GM19035 (cell line): ENCODE measurements at regions not wholly inside any gene's neighbourhood (a gene's known extent, or its start where the extent isn't known, plus 50 kb on each side); places are given as distances from the start of the nearest gene placed in this dataset.

Source experiments
- ATAC-seq: cut with Tn5 transposase; IDR thresholded peaks from one replicate; pipeline ENCODE4 v1.9.1; 2021; ENCODE audit not compliant: unreplicated experiment

DNA sequence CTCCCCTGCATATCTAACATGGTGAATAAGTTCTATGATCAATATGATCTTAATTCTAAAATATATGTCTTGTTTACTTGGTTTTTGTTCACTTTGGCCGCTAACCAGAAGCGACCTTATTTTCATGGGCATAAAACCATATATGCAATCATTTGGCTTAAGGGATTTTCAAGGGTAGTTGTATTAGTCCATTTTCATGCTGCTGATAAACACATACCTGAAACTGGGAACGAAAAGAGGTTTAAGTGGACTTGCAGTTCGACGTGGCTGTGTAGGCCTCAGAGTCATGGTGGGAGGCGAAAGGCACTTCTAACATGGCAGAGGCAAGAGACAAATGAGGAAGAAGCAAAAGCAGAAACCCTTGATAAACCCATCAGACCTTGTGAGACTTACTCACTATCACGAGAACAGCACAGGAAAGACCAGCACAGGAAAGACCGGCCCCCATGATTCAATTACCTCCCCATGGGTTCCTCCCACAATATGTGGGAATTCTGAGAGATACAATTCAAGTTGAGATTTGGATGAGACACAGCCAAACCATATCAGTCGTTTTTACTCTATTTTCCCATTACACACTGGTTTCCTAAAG lies 114.3 kb upstream of the CPEB2 start:
- no peak for ATAC-seq

DNA sequence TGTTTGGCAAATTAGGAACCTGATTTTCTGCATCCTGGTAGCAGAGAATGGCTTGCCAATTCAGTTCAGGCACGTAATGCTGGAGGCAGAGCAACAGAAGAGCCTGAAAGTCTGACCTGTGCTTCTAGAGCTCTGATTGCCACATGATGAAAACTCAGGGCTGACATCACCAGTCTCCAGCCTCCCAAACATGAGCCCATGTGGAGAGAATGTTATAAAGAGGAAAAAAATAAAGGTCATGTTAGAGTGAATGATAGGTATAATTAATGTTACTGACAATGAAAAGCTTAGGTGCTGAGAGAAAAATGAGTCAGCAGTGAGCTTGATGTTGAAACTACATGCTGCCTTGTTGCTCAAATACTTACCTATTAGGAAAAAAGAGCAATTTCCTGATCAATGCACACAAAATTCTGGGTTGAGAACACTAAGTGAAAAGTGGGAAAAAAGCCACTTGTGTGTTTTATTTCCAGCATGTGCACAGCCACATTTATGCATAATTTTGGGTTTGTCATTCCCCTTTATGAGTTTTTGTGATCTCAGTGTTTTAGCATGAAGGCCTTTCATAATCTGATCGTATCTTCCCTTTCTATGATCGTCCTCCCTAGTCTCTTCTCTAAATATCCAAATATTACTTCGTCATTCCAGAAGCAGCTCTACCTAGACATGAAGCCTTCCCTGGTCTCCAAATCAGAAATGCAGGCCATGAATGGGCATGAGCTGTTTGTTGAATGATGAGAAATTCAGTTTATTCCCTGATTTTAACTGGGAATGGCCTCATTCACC lies 113.3 kb upstream of the CPEB2 start:
- ATAC-seq = no peak

DNA sequence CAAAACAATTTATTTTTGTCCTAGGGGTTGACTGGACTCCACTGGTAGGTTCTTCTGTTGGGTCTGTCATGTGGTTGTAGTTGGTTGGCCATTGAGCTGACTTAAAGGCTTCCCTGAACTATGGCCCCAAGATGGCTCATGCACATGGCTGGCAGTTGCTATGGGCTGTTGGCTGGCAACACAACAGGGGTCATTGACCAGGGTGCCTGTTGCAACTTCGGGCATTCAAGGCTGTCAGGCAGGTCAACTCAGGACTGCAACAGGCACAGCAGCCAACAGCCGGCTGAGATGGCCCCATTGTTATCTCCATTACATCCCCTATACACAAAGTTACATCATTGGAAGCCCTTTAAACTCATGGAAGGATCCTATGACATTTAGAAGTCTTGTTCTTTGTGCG lies 109.7 kb upstream of the CPEB2 start:
- no peak for ATAC-seq

DNA sequence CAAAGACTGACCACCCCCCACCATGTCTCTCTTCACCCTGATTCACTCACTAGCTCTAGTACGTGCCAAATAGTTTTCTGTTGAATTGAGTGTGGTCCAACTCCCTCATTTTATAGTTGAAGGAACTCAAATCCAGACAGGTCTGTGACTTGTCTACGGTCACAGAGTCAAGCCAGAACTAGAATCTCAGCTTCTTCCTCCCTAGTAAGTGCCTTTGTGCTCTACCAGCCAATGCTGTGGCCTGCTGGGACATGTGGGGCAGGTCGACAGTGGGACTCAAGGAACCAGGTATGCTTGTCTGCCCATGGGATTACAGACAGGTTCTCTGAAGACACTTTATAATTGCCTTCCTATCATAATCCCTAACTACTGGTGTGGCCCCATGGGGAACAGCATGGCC lies 108.6 kb upstream of the CPEB2 start:
- no peak for ATAC-seq

DNA sequence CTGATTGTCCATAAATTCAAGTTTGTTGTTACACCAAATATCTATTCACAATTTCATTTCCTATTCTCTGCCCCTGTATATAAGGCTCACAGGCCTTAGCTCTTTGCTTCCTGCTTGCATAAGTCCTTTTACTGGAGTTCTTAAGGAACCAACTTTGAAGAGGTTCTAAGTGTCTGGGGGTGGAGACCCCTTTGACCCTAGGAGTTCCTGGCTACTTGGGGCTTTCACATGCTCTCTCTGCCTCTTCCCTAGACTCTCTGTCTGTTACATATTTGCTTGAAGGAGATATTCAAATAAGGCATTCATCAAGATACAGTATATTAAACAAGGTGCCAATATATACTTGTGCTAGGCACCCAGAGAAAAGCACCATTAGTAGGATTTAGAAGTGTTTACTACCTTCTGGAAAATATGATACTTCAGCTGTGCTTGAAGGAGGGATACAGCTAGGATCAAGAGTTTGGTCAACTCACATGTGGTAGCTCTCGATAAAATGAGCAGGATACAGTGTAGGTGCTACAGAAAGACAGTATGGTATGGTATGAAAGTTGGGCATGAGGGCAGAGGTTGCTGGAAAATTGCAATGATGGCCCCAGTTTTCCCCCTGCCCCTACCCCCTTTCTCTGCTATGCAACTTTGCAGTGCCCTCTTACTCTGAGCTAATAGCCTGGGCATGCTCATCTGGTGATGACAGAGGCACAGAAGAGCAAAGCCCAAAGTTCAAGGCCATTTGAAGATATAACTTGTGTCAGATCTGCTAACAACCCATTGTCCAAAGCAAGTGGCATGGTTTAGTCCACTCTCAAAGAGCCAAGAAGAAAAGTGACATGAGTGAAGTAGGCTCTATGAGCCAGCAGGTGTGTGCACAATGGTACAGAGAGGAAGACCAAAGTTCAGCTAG lies 107.6 kb upstream of the CPEB2 start:
- ATAC-seq = no peak

DNA sequence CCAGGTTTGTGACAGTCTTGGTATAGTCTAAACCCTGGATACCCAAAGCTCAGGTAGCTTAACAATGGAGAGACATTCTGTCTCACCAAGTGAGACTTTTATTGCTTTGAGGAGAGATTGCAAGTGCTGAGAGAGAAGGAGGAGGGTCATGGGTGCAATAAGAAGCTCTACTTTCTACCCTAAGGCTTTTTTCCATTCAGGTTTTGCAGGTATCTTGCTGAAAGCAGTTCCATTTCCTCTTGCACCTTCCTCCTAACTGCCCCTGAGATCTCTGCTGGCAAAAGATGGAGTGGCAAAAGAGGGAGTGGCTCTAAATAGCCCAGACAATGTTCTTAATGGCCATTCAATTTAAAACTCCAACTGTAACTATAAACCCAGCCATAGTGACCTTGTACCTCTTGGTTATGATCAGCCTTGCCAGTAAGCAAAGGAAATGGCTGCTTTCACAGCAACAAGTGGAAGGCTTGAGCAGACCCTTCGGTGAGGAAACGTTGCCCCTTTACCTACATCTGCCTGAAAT lies 105.6 kb upstream of the CPEB2 start:
- no peak for ATAC-seq

DNA sequence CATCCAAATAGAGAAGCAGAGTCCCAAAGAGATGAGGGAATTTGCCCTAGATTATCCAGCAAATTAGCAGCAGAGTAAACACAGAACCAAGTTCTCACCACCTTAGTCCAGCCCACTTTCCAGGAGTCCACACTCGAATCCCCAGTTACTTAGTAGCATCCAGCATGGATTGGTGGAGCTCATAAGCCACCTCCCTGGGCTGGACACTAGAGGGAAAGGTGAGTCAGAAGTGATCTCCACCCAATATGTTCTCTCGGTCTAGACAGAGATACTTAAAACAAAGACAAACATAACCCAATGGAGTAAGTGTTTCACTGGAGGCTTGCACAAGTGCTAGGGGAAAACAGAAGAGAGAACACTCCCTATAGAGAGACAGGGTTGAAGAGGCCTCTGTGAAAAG lies 105.1 kb upstream of the CPEB2 start:
- no peak for ATAC-seq

DNA sequence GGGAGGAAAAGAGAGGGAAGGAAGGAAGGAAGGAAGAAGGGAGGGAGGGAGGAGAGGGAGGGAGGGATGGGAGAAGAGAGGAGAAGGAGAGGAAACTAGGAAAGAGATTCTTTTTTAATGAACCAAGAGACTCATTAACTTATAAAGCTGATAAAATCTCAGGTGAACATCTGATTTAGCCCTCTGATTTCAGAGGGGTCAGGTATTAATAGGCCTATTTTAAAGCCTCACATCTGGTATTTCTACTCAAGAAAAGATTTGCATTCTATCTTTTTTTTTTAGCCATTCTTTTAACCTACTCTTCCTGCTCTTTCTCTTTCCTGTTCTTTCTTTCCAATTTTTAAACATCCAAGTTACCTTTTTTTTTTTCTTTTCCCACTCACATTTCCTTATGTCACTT lies 103.3 kb upstream of the CPEB2 start:
- ATAC-seq = no peak

DNA sequence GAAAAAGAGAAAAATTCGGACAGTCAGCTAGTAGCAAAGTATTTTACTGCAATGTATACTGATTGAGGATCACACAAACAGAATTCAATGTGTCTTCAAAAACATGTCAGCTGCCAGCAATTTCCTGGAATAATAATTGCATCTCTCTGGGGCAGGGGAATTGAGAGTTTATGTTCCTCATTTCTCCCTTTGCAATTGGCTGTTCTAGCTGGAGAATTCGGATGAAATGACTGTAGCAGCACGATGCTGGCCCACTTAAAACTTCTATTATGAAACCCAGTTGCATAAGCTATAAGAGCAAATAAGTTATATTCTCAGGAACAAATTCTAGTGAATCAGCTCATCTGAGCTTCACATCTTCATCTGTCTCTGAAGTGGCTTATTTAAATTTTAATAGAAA lies 99.9 kb upstream of the CPEB2 start:
- ATAC-seq = no peak

DNA sequence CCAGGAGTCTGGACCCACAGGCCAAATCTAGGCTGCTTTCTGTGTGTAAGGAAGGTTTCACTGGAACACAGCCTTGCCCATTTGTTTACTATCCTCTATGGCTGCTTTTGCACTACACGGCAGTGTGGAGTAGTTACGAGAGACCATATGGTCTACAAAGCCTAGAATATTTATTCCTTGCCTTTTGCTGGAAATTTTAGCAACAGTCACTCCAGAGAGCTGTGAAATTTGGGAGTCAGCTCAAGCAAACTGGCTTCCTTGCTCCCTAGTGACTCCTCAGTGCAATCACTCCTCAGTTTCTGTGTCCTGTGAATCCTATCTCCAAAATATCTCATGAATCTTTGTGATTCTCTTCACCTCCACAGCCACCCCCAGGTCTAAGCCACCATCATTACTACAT lies 99.0 kb upstream of the CPEB2 start:
- no peak for ATAC-seq

DNA sequence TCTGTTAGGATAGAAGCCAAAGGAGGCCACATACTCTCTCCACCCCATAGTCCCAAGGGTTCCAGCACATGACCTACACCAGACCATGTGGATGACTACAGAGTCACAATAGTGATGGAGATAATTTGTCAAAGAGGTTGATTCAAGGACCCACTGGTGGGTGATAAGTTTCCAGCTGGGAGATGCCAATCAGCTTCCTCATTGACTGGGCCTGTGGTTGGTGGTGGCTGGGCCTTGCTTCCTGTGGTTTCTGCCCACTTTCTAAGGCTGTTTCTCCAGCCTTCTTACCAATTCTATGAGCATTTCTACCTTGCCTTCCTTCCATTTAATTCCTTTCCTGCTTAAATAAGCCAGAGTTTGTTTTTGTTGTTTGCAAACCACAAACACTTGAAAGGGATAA lies 95.5 kb upstream of the CPEB2 start:
- ATAC-seq = no peak

DNA sequence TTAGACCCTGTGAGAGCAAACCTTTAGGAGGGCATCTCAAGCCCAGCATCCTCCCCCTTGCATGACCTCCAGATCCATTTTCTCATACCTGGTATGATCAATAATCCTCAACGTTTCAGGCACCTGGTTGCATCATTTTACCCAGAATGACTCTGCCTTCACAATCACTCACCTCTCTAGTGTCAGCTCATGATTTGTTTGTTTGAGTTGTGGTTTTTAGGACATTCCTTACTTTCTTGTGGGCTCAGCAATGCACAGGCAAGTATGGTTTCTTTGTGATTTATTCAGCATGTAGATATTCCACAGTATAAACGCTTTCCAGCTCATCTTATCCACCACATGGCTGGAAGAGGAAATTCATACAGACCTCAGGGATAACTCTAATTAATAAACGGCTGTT lies 93.6 kb upstream of the CPEB2 start:
- no peak for ATAC-seq

DNA sequence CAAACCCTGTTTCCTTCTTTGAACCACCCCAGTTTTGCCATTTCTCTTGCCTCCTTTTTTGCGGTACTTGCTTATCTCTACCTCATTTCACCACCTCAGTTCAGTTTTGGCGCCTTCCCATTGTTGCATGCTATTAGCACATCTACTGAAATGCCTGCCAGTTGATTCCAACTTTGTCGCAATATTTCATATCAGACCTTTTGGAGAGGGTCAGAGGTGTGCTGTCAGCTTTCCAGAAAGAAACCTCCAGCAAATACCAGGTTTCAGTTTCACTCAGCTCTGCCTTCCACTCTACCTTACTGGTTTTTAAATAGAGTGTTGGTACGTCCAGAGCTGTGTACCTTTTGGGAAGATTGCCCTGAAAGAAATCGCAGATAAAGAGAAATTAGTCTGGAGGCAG lies 91.9 kb upstream of the CPEB2 start:
- ATAC-seq = no peak

DNA sequence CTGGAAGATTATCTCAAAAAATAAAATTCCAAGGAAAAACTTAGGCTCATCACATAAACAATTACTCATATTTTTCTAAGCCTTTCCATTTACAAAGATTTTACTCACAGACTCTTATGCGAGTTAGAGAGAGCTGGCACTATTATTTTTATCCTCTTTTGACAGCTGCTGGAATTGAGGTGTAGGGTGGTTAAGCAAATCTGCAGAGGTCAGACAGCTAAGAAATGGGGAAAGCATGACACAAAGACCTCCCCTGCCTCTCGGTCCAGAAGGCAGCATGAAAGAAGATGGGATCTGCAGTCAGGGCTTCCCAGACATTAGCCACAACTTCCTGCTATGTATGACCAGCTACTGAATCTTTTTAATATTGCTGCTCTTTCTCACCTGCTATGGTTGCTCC lies 89.9 kb upstream of the CPEB2 start:
- no peak for ATAC-seq

DNA sequence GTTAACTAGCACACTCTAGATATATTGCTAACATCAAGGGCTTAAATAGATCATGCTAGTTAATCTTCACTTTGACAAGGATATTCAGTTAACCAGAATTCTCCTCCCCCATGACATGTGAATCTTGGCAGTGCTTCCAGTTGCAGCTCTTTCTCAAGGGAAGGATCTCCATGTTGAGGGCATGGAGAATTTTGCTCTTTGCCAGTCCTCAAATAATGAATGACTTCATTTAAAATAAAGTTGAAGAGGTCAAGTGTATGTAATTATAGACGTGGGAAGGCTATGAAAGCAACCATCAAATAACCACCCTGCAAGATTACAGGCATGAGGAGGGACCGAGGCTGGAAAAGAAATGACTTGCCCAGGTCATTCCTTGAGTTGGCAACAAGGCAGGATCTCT lies 87.3 kb upstream of the CPEB2 start:
- ATAC-seq = no peak

DNA sequence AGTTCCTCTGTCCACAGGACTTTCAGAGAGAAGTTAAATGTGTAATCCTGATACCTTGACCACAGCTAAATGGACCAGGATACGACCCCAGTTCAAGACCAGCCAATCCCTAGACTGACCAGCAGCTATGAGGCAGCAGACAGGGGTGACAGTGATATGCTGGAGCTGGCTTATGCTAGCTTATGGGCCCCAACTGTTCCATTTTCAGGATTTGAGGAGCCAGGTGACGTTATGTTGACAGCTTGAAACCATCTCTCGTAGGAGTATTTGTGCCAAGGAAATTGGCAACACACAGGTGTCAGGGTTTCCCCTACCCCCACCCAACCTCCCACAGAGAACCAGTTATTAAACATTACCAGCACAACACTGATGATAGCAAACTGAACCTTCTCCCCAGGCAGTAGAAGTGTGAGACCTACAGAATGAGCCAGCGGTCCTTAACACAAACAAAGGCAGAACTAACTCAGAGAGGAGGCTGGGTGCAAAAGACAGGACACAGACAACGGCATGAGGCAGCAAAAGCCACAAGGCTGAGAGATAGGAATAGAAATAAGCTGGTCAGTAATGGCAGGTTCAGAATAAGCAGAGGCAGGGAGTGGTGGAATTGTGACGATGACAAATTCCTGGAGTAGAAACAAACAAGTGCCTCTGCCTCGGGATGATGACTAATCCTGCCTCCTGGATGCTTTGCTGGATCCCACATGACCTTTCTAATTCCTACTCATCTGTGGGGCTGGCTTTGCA lies 85.6 kb upstream of the CPEB2 start:
- no peak for ATAC-seq

DNA sequence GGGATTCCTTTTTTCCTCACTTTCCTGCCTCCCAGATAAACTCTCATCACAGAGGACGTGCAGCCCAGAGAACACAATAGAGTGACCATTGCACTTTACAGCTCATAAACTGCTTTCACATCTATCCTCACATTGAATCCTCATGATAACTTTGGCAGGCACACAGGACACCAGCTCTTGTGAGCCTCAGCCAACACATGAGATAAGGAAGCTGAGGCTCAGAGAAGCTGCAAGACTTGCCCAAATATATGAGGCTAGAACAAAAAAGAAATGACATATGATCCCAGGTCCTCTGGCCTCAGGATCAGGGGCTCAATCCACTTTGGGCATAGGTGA lies 85.0 kb upstream of the CPEB2 start:
- no peak for ATAC-seq

DNA sequence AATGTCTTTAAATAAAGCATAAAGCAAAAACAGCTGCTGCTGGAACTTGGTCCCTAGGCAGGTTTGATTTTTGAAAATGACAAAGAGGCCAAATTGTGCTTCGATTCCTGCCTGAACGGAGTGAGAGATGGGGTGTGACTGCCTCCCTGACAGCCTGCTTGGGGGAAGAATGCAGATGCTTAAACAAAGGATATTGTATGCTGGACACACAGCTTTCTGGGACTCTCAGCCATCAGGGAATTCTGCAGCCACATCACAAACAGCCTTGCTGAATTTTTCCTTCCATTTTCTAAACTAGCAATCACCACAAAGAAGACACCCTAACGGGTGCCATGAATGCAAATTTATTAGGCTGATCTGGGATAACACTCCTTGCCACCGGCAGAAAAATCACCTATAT lies 83.9 kb upstream of the CPEB2 start:
- no peak for ATAC-seq

DNA sequence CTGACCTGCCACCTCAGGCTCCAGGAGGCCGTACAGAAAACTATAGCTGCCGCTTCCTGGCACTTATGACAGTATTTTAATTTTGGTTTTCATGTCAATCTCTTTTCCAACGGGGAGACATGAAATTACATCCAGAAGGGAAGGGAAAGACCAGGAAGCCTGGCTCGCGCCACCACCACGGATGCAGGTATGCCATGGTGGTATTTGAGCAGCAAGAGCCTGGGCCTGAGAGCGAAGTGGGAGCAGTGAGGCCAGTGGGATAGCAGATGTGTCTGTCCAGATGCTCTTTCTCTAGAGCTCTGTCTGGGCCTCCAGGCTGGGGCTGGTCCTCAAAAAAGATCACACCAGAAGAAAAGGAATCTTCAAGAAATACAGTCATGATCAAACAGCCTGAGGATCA lies 82.5 kb upstream of the CPEB2 start:
- no peak for ATAC-seq

DNA sequence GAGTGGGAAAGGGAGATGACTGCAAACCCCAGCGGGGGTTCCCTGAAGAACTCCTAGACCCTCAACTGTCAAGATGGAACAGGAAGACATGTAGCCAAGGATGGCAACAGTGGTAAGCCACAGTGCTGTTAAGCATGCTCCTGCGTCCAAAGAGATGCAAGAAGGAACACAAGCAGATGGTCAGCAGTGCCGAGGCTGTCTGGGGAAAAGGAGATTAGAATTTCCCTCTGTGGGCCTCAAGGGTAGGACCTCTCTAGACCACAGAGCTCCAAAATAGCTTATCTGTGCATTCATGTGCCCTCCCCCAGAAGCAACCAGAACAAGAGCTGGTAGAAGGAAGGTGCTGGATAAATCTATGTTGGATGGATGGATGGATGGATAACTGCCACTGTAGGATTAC lies 82.0 kb upstream of the CPEB2 start:
- ATAC-seq = no peak

DNA sequence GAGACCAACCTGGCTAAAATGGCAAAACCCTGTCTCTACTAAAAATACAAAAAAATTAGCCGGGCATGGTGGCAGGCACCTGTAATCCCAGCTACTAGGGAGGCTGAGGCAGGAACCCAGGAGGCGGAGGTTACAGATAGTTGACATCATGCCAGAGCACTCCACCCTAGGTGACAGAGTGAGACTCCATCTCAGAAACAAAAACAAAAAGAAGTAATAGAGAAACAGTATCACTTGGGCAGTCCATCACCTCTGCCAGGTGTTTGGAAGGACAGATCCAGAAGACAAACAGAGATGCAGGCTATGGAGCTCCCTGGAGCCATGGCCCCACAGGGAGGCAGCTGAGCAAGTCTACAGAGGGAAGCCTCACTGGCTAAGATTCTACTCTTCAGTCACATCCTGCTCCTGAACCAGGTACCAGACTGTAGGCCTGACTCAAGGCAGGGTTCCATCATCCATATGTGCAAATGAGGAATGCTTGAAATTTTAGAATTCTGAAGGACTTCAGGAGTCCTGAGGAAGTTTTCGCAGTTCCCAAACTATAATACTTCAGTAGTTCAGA lies 81.4 kb upstream of the CPEB2 start:
- ATAC-seq = no peak
